ENCODE measurements at regions not wholly inside any gene's neighbourhood (a gene's known extent, or its start where the extent isn't known, plus 50 kb on each side); places are given as distances from the start of the nearest gene placed in this dataset.
"Not testable (repeated sequence)": the region's sequence is repeated elsewhere in the genome, so short reads cannot be mapped to it uniquely, and the experiment has no call there.

DNA sequence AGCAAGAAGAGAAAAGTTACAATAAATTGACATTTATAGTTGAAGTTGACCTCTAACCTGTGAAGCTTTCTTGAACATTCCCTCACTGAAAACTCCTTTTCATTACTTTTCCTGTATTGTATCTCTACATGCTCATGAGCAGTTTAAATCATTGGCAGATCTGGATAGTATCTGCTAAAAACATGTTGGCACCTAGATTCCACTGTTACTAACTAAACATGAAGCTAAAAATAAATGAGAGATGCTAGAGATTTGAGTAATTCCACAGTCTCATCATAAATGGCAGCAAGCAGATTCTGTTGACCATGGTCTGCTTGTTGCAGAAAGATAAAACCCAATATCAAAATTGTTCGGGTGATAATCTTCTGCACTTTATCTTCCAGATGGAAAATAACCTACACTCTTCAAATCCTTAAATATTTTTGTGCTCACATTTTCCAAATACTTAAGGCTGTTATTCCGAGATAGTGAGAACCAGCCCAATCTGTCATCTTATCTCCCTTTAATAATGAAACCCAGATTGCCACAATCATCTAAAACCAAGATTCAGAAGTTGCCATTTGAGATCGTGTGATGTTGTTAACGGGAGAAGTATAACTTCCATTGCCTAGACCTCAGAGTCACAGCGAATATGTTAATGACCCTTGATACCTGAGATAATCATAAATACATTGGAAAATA lies 171.0 kb upstream of the DAAM1 start:
- H3K27ac ChIP-seq: no peak overlapping the region
- no peak for TF ChIP-seq CTCF (conservative IDR thresholded peaks at IDR 0.05)

DNA sequence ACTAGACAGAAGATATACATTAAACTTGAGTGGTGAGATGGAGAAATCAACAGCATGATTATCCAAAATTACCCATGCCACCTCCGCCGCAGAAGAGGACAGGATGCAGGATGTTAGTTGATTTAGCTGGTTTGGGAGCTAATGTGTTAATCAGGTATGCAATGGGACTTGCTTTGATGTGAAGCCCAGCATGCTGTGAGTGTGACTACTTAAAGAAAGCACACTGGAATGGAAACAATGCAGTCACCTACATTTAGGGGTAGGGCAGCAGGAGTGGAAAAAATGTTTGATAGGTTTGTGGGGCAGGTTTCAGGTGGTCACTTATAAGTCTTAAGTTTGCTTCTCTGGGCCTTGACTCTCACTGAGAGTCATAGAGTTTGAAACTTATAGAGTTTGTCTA lies 170.0 kb upstream of the DAAM1 start:
- H3K27ac ChIP-seq: no peak overlapping the region

DNA sequence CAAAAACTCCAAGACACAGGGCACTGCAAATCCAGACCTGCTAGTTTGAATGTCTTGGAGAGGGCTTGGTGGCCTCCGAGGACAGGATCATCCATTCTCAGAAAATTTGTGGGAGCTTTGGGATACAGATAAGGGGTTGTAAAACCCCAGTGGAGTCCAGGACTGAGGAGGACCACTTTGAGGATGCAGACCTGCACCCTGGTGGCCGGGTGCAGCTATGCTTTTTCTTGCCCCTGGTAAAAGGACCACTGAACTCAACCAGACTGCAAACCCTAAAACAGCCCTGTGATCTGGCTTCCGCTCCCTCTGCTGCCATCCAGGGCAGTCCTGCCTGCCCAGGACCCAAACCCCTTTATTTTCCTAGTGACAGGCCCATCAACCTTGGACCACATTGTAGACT lies 169.5 kb upstream of the DAAM1 start:
- H3K27ac ChIP-seq: no peak overlapping the region
- peak; percentile 10; the same call in 1 of the 2 replicates for TF ChIP-seq CTCF (conservative IDR thresholded peaks at IDR 0.05)

More for the DNA sequence above, 170.0 kb upstream of the DAAM1 start:
- no peak for TF ChIP-seq CTCF (conservative IDR thresholded peaks at IDR 0.05)

- H3K27ac ChIP-seq: no peak overlapping the region
- TF ChIP-seq CTCF (conservative IDR thresholded peaks at IDR 0.05): peak; percentile 75
Observed at GRCh38 chr14:59020382-59020781, 168.1 kb upstream of the DAAM1 start.

- TF ChIP-seq CTCF (conservative IDR thresholded peaks at IDR 0.05): peak; percentile 61
- H3K27ac ChIP-seq: no peak overlapping the region
Observed at GRCh38 chr14:59022144-59022543, 166.3 kb upstream of the DAAM1 start.

- no peak overlapping the region for H3K27ac ChIP-seq
- TF ChIP-seq CTCF (conservative IDR thresholded peaks at IDR 0.05): no peak
Observed at GRCh38 chr14:59026081-59026480, 162.4 kb upstream of the DAAM1 start.

- not testable (repeated sequence) for H3K27ac ChIP-seq
Observed at GRCh38 chr14:59026640-59027039, 161.8 kb upstream of the DAAM1 start.

DNA sequence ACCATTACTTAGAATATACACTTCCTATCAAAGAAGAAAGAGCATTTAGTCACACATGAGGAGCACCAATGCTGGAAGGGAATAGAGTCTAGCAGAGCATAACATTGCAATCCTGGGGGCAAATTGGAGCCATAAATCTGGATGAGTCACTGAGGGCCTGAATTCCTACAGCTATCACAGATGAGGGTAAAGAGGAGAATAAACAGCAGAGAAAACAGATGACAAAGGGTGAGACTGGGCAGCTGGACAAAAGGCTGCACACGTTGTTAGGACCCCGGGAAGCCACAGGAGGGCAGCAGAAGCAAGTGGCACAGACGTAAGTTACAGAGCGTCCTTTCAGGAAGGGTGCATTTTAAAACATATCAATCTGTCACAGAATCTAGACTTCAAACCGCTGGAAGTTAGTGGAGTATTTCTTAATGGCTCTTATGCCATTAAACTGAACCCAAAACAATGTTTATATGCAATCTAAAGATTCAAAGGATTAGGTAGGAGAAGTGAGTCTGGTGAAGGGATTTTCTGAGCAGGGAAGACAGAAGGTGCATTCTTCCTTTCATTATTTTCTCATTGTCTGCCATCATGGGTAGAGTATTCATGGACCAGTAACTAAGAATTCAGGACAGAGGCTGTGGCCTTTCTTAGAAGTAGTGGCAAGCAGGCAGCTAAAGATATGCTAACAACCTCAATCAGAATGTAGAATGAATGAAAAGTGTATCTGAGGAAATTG lies 159.8 kb upstream of the DAAM1 start:
- no peak overlapping the region for H3K27ac ChIP-seq
- TF ChIP-seq CTCF (conservative IDR thresholded peaks at IDR 0.05): peak; percentile 97

Data from VCaP (cell line).